Mesothelial cell of epicardium (in vitro differentiated cells): ENCODE measurements at regions not wholly inside any gene's neighbourhood (a gene's known extent, or its start where the extent isn't known, plus 50 kb on each side); places are given as distances from the start of the nearest gene placed in this dataset.
"Not testable (repeated sequence)": the region's sequence is repeated elsewhere in the genome, so short reads cannot be mapped to it uniquely, and the experiment has no call there.

Experiments used
- DNase-seq, 2 experiments: peaks; one replicate each; pipeline ENCODE4 v3.0.0; 2021; ENCODE audit warnings: low spot score in 2 of 2; ENCODE audit not compliant: unreplicated experiment in 2 of 2
- H3K27ac Mint-ChIP-seq: 2 replicates; pipeline ENCODE4 v1.8.0; 2021; ENCODE audit warnings: mixed read lengths
- H3K27me3 Mint-ChIP-seq: 2 replicates; pipeline ENCODE4 v1.8.0; 2021; ENCODE audit warnings: low read depth, mixed read lengths
- H3K36me3 Mint-ChIP-seq: 2 replicates; pipeline ENCODE4 v1.8.0; 2021; ENCODE audit warnings: mixed read lengths
- H3K4me1 Mint-ChIP-seq: 2 replicates; pipeline ENCODE4 v1.8.0; 2021; ENCODE audit warnings: mixed read lengths
- H3K4me3 Mint-ChIP-seq: 2 replicates; pipeline ENCODE4 v1.8.0; 2021; ENCODE audit warnings: mild to moderate bottlenecking, moderate library complexity, mixed read lengths
- H3K9me3 Mint-ChIP-seq: 2 replicates; pipeline ENCODE4 v1.8.0; 2021; ENCODE audit warnings: mixed read lengths
- CTCF ChIP-seq: fragments of 200-600 bp; sonication (generic); IDR thresholded peaks from one replicate; pipeline ENCODE4 v1.5.0; 2021; ENCODE audit warnings: antibody characterized with exemption; ENCODE audit not compliant: unreplicated experiment

GRCh38 chr3:192062186-192062585, 601.2 kb downstream of the PYDC2 start:
- no peak overlapping the region for H3K4me3 Mint-ChIP-seq
- no peak overlapping the region for H3K27ac Mint-ChIP-seq
- H3K9me3 Mint-ChIP-seq = no peaks in the 10 kb centered on the region
- no peak for TF ChIP-seq CTCF
- DNase-seq = no peak
- peaks cover 9% of the 10 kb centered on the region for H3K4me1 Mint-ChIP-seq
- H3K36me3 Mint-ChIP-seq = no peaks in the 10 kb centered on the region
- H3K27me3 Mint-ChIP-seq = no peaks in the 10 kb centered on the region

GRCh38 chr3:192063570-192063969, 602.6 kb downstream of the PYDC2 start:
- no peak for TF ChIP-seq CTCF
- H3K36me3 Mint-ChIP-seq = no peaks in the 10 kb centered on the region
- H3K4me1 Mint-ChIP-seq = peaks cover 9% of the 10 kb centered on the region
- H3K27ac Mint-ChIP-seq = no peak overlapping the region
- no peak for DNase-seq
- no peaks in the 10 kb centered on the region for H3K9me3 Mint-ChIP-seq
- no peaks in the 10 kb centered on the region for H3K27me3 Mint-ChIP-seq
- H3K4me3 Mint-ChIP-seq = peak overlapping the region; percentile 43

- no peak overlapping the region for H3K4me3 Mint-ChIP-seq
- H3K9me3 Mint-ChIP-seq = no peaks in the 10 kb centered on the region
- no peaks in the 10 kb centered on the region for H3K27me3 Mint-ChIP-seq
- TF ChIP-seq CTCF = no peak
- DNase-seq = no peak
- no peaks in the 10 kb centered on the region for H3K36me3 Mint-ChIP-seq
- no peak overlapping the region for H3K27ac Mint-ChIP-seq
- H3K4me1 Mint-ChIP-seq = peaks cover 9% of the 10 kb centered on the region
These were observed 604.0 kb downstream of the PYDC2 start for GRCh38 chr3:192064959-192065358.

- not testable (repeated sequence) for H3K9me3 Mint-ChIP-seq, H3K4me1 Mint-ChIP-seq, H3K27ac Mint-ChIP-seq, H3K27me3 Mint-ChIP-seq, H3K36me3 Mint-ChIP-seq, DNase-seq, H3K4me3 Mint-ChIP-seq
These were observed 605.3 kb downstream of the PYDC2 start for GRCh38 chr3:192066253-192066652.

GRCh38 chr3:192068464-192069254, 607.7 kb downstream of the PYDC2 start:
- DNase-seq = no peak
- no peak for TF ChIP-seq CTCF
- H3K9me3 Mint-ChIP-seq = no peaks in the 10 kb centered on the region
- H3K4me3 Mint-ChIP-seq = no peak overlapping the region
- H3K4me1 Mint-ChIP-seq = no peaks in the 10 kb centered on the region
- no peaks in the 10 kb centered on the region for H3K27me3 Mint-ChIP-seq
- H3K27ac Mint-ChIP-seq = no peak overlapping the region
- no peaks in the 10 kb centered on the region for H3K36me3 Mint-ChIP-seq

GRCh38 chr3:192077795-192078497, 617.0 kb downstream of the PYDC2 start:
- H3K4me3 Mint-ChIP-seq = no peak overlapping the region
- no peak overlapping the region for H3K27ac Mint-ChIP-seq
- no peak for DNase-seq
- no peaks in the 10 kb centered on the region for H3K36me3 Mint-ChIP-seq
- TF ChIP-seq CTCF = no peak
- H3K27me3 Mint-ChIP-seq = peaks cover 3% of the 10 kb centered on the region
- H3K4me1 Mint-ChIP-seq = peaks cover 8% of the 10 kb centered on the region
- no peaks in the 10 kb centered on the region for H3K9me3 Mint-ChIP-seq
